ENCODE measurements at regions not wholly inside any gene's neighbourhood (a gene's known extent, or its start where the extent isn't known, plus 50 kb on each side); places are given as distances from the start of the nearest gene placed in this dataset.

DNA sequence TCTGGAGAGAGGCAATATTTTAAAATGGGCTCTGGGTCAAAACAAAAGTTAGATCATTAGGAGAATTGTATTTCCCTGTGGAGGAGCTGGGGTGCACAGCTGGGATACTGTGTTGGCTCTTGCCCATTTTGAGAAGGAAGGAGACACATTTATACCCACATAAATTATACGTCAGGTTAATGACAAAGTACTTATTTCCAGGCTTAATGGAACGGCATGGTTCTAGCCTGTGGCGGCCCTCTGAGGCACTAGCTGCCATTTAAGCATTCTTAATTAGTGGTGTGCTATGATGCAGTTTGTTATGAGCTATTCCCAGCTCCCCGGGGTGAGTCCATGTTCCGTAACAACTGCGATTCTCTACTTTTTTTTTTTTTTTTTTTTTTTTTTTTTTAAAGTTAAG is 193.5 kb downstream of the SEC23IP start:
- TF ChIP-seq, protein P1, sequence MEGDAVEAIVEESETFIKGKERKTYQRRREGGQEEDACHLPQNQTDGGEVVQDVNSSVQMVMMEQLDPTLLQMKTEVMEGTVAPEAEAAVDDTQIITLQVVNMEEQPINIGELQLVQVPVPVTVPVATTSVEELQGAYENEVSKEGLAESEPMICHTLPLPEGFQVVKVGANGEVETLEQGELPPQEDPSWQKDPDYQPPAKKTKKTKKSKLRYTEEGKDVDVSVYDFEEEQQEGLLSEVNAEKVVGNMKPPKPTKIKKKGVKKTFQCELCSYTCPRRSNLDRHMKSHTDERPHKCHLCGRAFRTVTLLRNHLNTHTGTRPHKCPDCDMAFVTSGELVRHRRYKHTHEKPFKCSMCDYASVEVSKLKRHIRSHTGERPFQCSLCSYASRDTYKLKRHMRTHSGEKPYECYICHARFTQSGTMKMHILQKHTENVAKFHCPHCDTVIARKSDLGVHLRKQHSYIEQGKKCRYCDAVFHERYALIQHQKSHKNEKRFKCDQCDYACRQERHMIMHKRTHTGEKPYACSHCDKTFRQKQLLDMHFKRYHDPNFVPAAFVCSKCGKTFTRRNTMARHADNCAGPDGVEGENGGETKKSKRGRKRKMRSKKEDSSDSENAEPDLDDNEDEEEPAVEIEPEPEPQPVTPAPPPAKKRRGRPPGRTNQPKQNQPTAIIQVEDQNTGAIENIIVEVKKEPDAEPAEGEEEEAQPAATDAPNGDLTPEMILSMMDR (IDR thresholded peaks at IDR 0.05; ENCODE audit: insufficient read depth, low read length): no peak
- TF ChIP-seq POLR2AphosphoS5 (IDR thresholded peaks at IDR 0.05; ENCODE audit: low read depth): no peak

Data from HL-60 (cell line).